H1 (cell line): ENCODE measurements at regions not wholly inside any gene's neighbourhood (a gene's known extent, or its start where the extent isn't known, plus 50 kb on each side); places are given as distances from the start of the nearest gene placed in this dataset.
"Not testable (repeated sequence)": the region's sequence is repeated elsewhere in the genome, so short reads cannot be mapped to it uniquely, and the experiment has no call there.

Experiments used
- CTCF ChIA-PET: fragments of 300-600 bp; sonication (Branson Sonifier 250); formaldehyde crosslinking; loops from one replicate; lab custom pipeline; 2021; ENCODE audit not compliant: partially characterized antibody; lab: Charles Lee
- POLR2A ChIA-PET: fragments of 300-600 bp; sonication (Branson Sonifier 250); formaldehyde crosslinking; loops from one replicate; lab custom pipeline; 2021; ENCODE audit warnings: inconsistent platforms; ENCODE audit not compliant: partially characterized antibody; lab: Charles Lee
- DNase-seq, 2 experiments: peaks; one replicate each; pipeline versions ENCODE4 v3.0.0 to v3.0.0-alpha.2; 2010 to 2022; ENCODE audit warnings: low spot score in 2 of 2, low read depth in 1 of 2, mixed read lengths in 1 of 2
- FAIRE-seq: peaks from 2 replicates; lab custom pipeline; 2011; peaks lifted over from hg19 to GRCh38; lab: Jason Lieb, UNC
- H2AFZ ChIP-seq: 2 replicates; pipeline ENCODE4 v1.8.1; 2012; ENCODE audit warnings: low read length, inconsistent platforms
- H2AK5ac ChIP-seq: 2 replicates; pipeline ENCODE4 v1.6.1; 2013; ENCODE audit warnings: low read depth, low read length
- H2BK120ac ChIP-seq: replicated peaks from 2 replicates; pipeline ENCODE3; 2013; ENCODE audit warnings: low read depth, low read length, inconsistent platforms
- H2BK12ac ChIP-seq: 2 replicates; pipeline ENCODE4 v1.6.1; 2013; ENCODE audit warnings: low read depth, low read length
- H2BK15ac ChIP-seq: 2 replicates; pipeline ENCODE4 v1.6.1; 2013; ENCODE audit warnings: low read length
- H2BK20ac ChIP-seq: 2 replicates; pipeline ENCODE4 v1.6.1; 2013; ENCODE audit warnings: low read length
- H2BK5ac ChIP-seq: 2 replicates; pipeline ENCODE4 v1.6.1; 2013; ENCODE audit warnings: low read depth, low read length
- H3K14ac ChIP-seq: 2 replicates; pipeline ENCODE4 v1.6.1; 2013; ENCODE audit warnings: inconsistent platforms; ENCODE audit not compliant: insufficient read length
- H3K18ac ChIP-seq: 2 replicates; pipeline ENCODE4 v1.6.1; 2013; ENCODE audit warnings: low read length; ENCODE audit errors: extremely low read depth
- H3K23ac ChIP-seq: 2 replicates; pipeline ENCODE4 v1.6.1; 2013; ENCODE audit warnings: inconsistent platforms; ENCODE audit not compliant: insufficient read length
- H3K23me2 ChIP-seq: 2 replicates; pipeline ENCODE4 v1.6.1; 2013; ENCODE audit warnings: low read depth, low read length
- H3K27ac ChIP-seq: 2 replicates; pipeline ENCODE4 v1.6.1; 2011; ENCODE audit warnings: low read depth, low read length, inconsistent platforms
- H3K27me3 ChIP-seq, 4 experiments: replicated peaks in 1 of 4; 1 replicate in 1 of 4; 2 replicates in 3 of 4; pipeline versions ENCODE4 v1.6.1 to v1.8.1; 2011 to 2013; ENCODE audit warnings: low read length in 3 of 4, mild to moderate bottlenecking in 3 of 4, inconsistent platforms in 2 of 4, mixed read lengths in 2 of 4, moderate library complexity in 1 of 4; ENCODE audit not compliant: control insufficient read depth in 3 of 4, insufficient read depth in 3 of 4; ENCODE audit errors: extremely low read depth in 1 of 4
- H3K36me3 ChIP-seq, 4 experiments: 2 replicates each; pipeline versions ENCODE4 v1.6.1 to v1.8.1; 2011 to 2013; ENCODE audit warnings: mild to moderate bottlenecking in 4 of 4, low read length in 3 of 4, moderate library complexity in 2 of 4, control low read depth in 1 of 4, inconsistent platforms in 1 of 4; ENCODE audit not compliant: insufficient read depth in 4 of 4, control insufficient read depth in 2 of 4
- H3K4ac ChIP-seq: replicated peaks from 2 replicates; pipeline ENCODE3; 2013; ENCODE audit warnings: low read length, low read depth, mixed read lengths, inconsistent platforms; ENCODE audit not compliant: insufficient read length
- H3K4me1 ChIP-seq, 4 experiments: replicated peaks in 1 of 4; 1 replicate in 1 of 4; 2 replicates in 3 of 4; pipeline versions ENCODE4 v1.6.1 to v1.8.1; 2011 to 2013; ENCODE audit warnings: low read length in 3 of 4, inconsistent platforms in 2 of 4, mixed read lengths in 1 of 4; ENCODE audit not compliant: insufficient read depth in 4 of 4, control insufficient read depth in 3 of 4
- H3K4me2 ChIP-seq, 2 experiments: 2 replicates each; pipeline versions ENCODE4 v1.6.1 to v1.8.1; 2011 to 2013; ENCODE audit warnings: low read depth in 2 of 2, low read length in 2 of 2, control low read depth in 1 of 2, inconsistent platforms in 1 of 2, mild to moderate bottlenecking in 1 of 2; ENCODE audit not compliant: insufficient read depth in 1 of 2
- H3K4me3 ChIP-seq, 4 experiments: fragments of 200-600, 300-600 bp in 1 of 4; sonication (generic), shearing (Covaris generic), sonication (Bioruptor Twin) in 1 of 4; 2 replicates each; pipeline versions ENCODE4 v1.5.1 to v1.8.1; 2011 to 2016; ENCODE audit warnings: low read length in 4 of 4, low read depth in 3 of 4, control low read depth in 2 of 4, inconsistent platforms in 2 of 4, mild to moderate bottlenecking in 2 of 4, mixed read lengths in 1 of 4, moderate library complexity in 1 of 4; ENCODE audit not compliant: insufficient read depth in 2 of 4; ENCODE audit errors: extremely low read depth in 1 of 4
- H3K56ac ChIP-seq: replicated peaks from 2 replicates; pipeline ENCODE3; 2013; ENCODE audit warnings: low read depth, mild to moderate bottlenecking, mixed read lengths, low read length, inconsistent platforms; ENCODE audit not compliant: insufficient read length
- H3K79me1 ChIP-seq: 2 replicates; pipeline ENCODE4 v1.6.1; 2013; ENCODE audit warnings: low read depth, low read length, control low read depth
- H3K79me2 ChIP-seq, 2 experiments: 2 replicates each; pipeline versions ENCODE4 v1.6.1 to v1.8.1; 2012 to 2013; ENCODE audit warnings: low read length in 2 of 2, mild to moderate bottlenecking in 2 of 2, inconsistent platforms in 1 of 2; ENCODE audit not compliant: insufficient read depth in 2 of 2, control insufficient read depth in 1 of 2
- H3K9ac ChIP-seq, 4 experiments: replicated peaks in 1 of 4; 1 replicate in 1 of 4; 2 replicates in 3 of 4; pipeline versions ENCODE4 v1.6.1 to v1.8.1; 2011 to 2013; ENCODE audit warnings: low read depth in 3 of 4, low read length in 3 of 4, control low read depth in 2 of 4, mild to moderate bottlenecking in 2 of 4, moderate library complexity in 2 of 4, inconsistent platforms in 1 of 4; ENCODE audit errors: extremely low read depth in 1 of 4
- H3K9me3 ChIP-seq, 2 experiments: 2 replicates each; pipeline versions ENCODE4 v1.6.1 to v1.8.1; 2012 to 2013; ENCODE audit warnings: mild to moderate bottlenecking in 2 of 2, moderate library complexity in 2 of 2, control low read depth in 1 of 2, inconsistent platforms in 1 of 2, low read depth in 1 of 2, low read length in 1 of 2, mixed read lengths in 1 of 2; ENCODE audit not compliant: insufficient read depth in 2 of 2
- H4K20me1 ChIP-seq, 2 experiments: replicated peaks in 1 of 2; 2 replicates each; pipeline versions ENCODE3 to v1.8.1; 2011 to 2013; ENCODE audit warnings: inconsistent platforms in 2 of 2, low read length in 2 of 2, mild to moderate bottlenecking in 1 of 2; ENCODE audit not compliant: insufficient read depth in 2 of 2, control insufficient read depth in 1 of 2
- H4K5ac ChIP-seq: 2 replicates; pipeline ENCODE4 v1.6.1; 2013; ENCODE audit warnings: low read length, low read depth, mixed read lengths, inconsistent platforms; ENCODE audit not compliant: insufficient read length
- H4K8ac ChIP-seq: 2 replicates; pipeline ENCODE4 v1.8.0; 2013; ENCODE audit warnings: mild to moderate bottlenecking, moderate library complexity, low read length, inconsistent platforms; ENCODE audit not compliant: insufficient read depth; ENCODE audit errors: extremely low read depth
- H4K91ac ChIP-seq: replicated peaks from 2 replicates; pipeline ENCODE3; 2013; ENCODE audit warnings: low read length, mixed read lengths, inconsistent platforms; ENCODE audit not compliant: insufficient read length
- WGBS, 2 experiments: shearing (Covaris generic) in 1 of 2; methylation state at CpG; one replicate each; pipeline versions ENCODE4 v1.1.6 to v1.1.7; 2013 to 2015; ENCODE audit warnings: low lambda C conversion rate in 2 of 2, mixed read lengths in 2 of 2, inconsistent platforms in 1 of 2, low coverage in 1 of 2, missing lambda C conversion rate in 1 of 2; ENCODE audit not compliant: insufficient replicate concordance in 2 of 2, insufficient coverage in 1 of 2, insufficient read length in 1 of 2; ENCODE audit errors: extremely low coverage in 1 of 2, missing lambda C conversion rate in 1 of 2; 5-methylcytosine and 5-hydroxymethylcytosine counted together

GRCh38 chr4:97097036-97097435 is 1046.2 kb downstream of the STPG2 start:
- H3K4me1 ChIP-seq, FAIRE-seq: not testable (repeated sequence)

GRCh38 chr4:97101171-97101570 is 1042.1 kb downstream of the STPG2 start:
- H3K23me2 ChIP-seq, H3K14ac ChIP-seq, CTCF ChIA-PET, H3K4ac ChIP-seq, H4K91ac ChIP-seq, H3K23ac ChIP-seq, H3K4me3 ChIP-seq, H3K79me1 ChIP-seq, H3K27me3 ChIP-seq, H3K4me1 ChIP-seq, H2BK120ac ChIP-seq, H3K4me2 ChIP-seq, DNase-seq, H3K9ac ChIP-seq, H2AK5ac ChIP-seq, H2BK20ac ChIP-seq, H2AFZ ChIP-seq, H3K56ac ChIP-seq, H2BK12ac ChIP-seq, POLR2A ChIA-PET, H3K9me3 ChIP-seq, H3K27ac ChIP-seq, H4K20me1 ChIP-seq, H2BK5ac ChIP-seq, H4K8ac ChIP-seq, H3K18ac ChIP-seq, H4K5ac ChIP-seq, FAIRE-seq, H2BK15ac ChIP-seq, H3K36me3 ChIP-seq, H3K79me2 ChIP-seq: not testable (repeated sequence)
- 93% methylated on average over 7 of the region's 7 CpGs; no CpG with 5 or more reads in 1 of the 2 experiments for WGBS, 2 experiments

More at GRCh38 chr4:97097036-97097435, 1046.2 kb downstream of the STPG2 start:
- CTCF ChIA-PET: interaction anchor here (0.6 kb wide), 1 partner anchor 1959 kb away, joined by 3 read pairs; no protein-coding TSS in a partner anchor
- Histone ChIP-seq H2BK12ac (peak overlapping the region; percentile 68; the same call in 1 of the 2 replicates), H3K4me2 (peak overlapping the region in 1 of 2 experiments; percentile 39; a peak in 1 of 4 replicates), H2AFZ (0 out of 2 replicates have a peak overlapping the region, but pooled peaks have one; percentile 12)
- H3K23me2 ChIP-seq, H3K14ac ChIP-seq, H3K9me3 ChIP-seq, H4K8ac ChIP-seq, H3K27me3 ChIP-seq, H2BK120ac ChIP-seq, H4K20me1 ChIP-seq, H4K5ac ChIP-seq, H3K56ac ChIP-seq, H3K27ac ChIP-seq, H3K23ac ChIP-seq, H3K4me3 ChIP-seq, H3K4ac ChIP-seq, H3K79me1 ChIP-seq, H2BK20ac ChIP-seq, POLR2A ChIA-PET, H3K79me2 ChIP-seq, H3K36me3 ChIP-seq, H4K91ac ChIP-seq, H3K9ac ChIP-seq, H3K18ac ChIP-seq, H2AK5ac ChIP-seq, H2BK5ac ChIP-seq, H2BK15ac ChIP-seq: not testable (repeated sequence)
- WGBS, 2 experiments: 81% methylated on average over 6 of the region's 6 CpGs; no CpG with 5 or more reads in 1 of the 2 experiments
- DNase-seq: peak in 1 of 2 experiments; percentile 23
